K562 (cell line): ENCODE measurements at regions not wholly inside any gene's neighbourhood (a gene's known extent, or its start where the extent isn't known, plus 50 kb on each side); places are given as distances from the start of the nearest gene placed in this dataset.
"Not testable (repeated sequence)": the region's sequence is repeated elsewhere in the genome, so short reads cannot be mapped to it uniquely, and the experiment has no call there.

Source experiments
- ATAC-seq: fragments of 200-7000 bp; cut with Tn5 transposase; 3 replicates; pipeline ENCODE4 v1.9.1; 2020; ENCODE audit warnings: moderate library complexity
- BruUV-seq: library from RNA; stranded (reverse); fragments of 400-500 nt; replicated peaks from 2 replicates; lab custom pipeline; 2021; lab: Mats Ljungman, UMichigan
- CTCF ChIA-PET: fragments of 300-600 bp; formaldehyde crosslinking; extraction: SDS; loops from one replicate; lab custom pipeline; 2021; ENCODE audit warnings: low intra/inter-chr PET ratio; lab: Yijun Ruan, JAX
- POLR2A ChIA-PET: fragments of 300-600, 350-650 bp; sonication (Branson Sonifier 250); formaldehyde crosslinking; extraction: SDS; loops from one replicate; lab custom pipeline; 2021; ENCODE audit warnings: antibody characterized with exemption, inconsistent platforms; lab: Yijun Ruan, JAX
- DNase-seq, 4 experiments: peaks; one replicate each; pipeline versions ENCODE4 v3.0.0 to v3.0.0-alpha.2; 2011 to 2018; ENCODE audit warnings: low spot score in 3 of 4, mixed read lengths in 3 of 4; ENCODE audit errors: extremely low read depth in 1 of 4
- FAIRE-seq: peaks from 2 replicates; lab custom pipeline; 2011; peaks lifted over from hg19 to GRCh38; lab: Jason Lieb, UNC
- H2AFZ ChIP-seq: 2 replicates; pipeline ENCODE4 v1.6.0; 2011; ENCODE audit warnings: low read depth, low read length, control low read depth, inconsistent platforms
- H3K27ac ChIP-seq: fragments of 200-600 bp; 3 replicates; pipeline ENCODE4 v1.8.0; 2011; ENCODE audit warnings: low read depth, mild to moderate bottlenecking, control low read depth, inconsistent platforms, low read length, moderate library complexity, mixed read lengths; ENCODE audit errors: extremely low read depth
- H3K27me3 ChIP-seq, 2 experiments: fragments of 300-600 bp in 1 of 2; 2 replicates in 1 of 2; 3 replicates in 1 of 2; pipeline versions ENCODE4 v1.6.0 to v1.8.0; 2011; ENCODE audit warnings: inconsistent platforms in 2 of 2, low read length in 2 of 2, mild to moderate bottlenecking in 1 of 2, mixed read lengths in 1 of 2, moderate library complexity in 1 of 2; ENCODE audit not compliant: control insufficient read depth in 2 of 2, insufficient read depth in 2 of 2
- H3K36me3 ChIP-seq: fragments of 300-600 bp; 3 replicates; pipeline ENCODE4 v1.8.0; 2011; ENCODE audit warnings: mild to moderate bottlenecking, low read length, inconsistent platforms; ENCODE audit not compliant: control insufficient read depth, insufficient read depth
- H3K4me1 ChIP-seq, 2 experiments: fragments of 200-600 bp in 1 of 2; replicated peaks in 1 of 2; 2 replicates in 1 of 2; 3 replicates in 1 of 2; pipeline versions ENCODE4 v1.5.1 to v1.8.0; 2011; ENCODE audit warnings: inconsistent platforms in 2 of 2, low read length in 2 of 2, mild to moderate bottlenecking in 1 of 2, mixed read lengths in 1 of 2, moderate library complexity in 1 of 2; ENCODE audit not compliant: control insufficient read depth in 2 of 2, insufficient read depth in 2 of 2
- H3K4me2 ChIP-seq: 2 replicates; pipeline ENCODE4 v1.6.1; 2011; ENCODE audit warnings: low read length, control low read depth, inconsistent platforms, mixed read lengths; ENCODE audit not compliant: insufficient read depth
- H3K4me3 ChIP-seq: fragments of 200-600 bp; sonication (generic), shearing (Covaris generic); 2 replicates; pipeline ENCODE4 v1.5.1; 2016; ENCODE audit warnings: control low read depth, inconsistent platforms
- H3K79me2 ChIP-seq: fragments of 200-600 bp; 3 replicates; pipeline ENCODE4 v1.8.0; 2011; ENCODE audit warnings: low read length, inconsistent platforms; ENCODE audit not compliant: control insufficient read depth, insufficient read depth
- H3K9ac ChIP-seq, 2 experiments: 2 replicates each; pipeline versions ENCODE4 v1.6.0 to v1.6.1; 2011; ENCODE audit warnings: low read depth in 2 of 2, low read length in 2 of 2, control low read depth in 1 of 2, inconsistent platforms in 1 of 2, mild to moderate bottlenecking in 1 of 2, mixed read lengths in 1 of 2; ENCODE audit not compliant: insufficient read depth in 1 of 2
- H3K9me1 ChIP-seq: one replicate; pipeline ENCODE4 v1.6.0; 2011; ENCODE audit warnings: inconsistent platforms, mild to moderate bottlenecking, low read length, moderate library complexity; ENCODE audit not compliant: control insufficient read depth, insufficient read depth
- H3K9me3 ChIP-seq: replicated peaks from 2 replicates; pipeline ENCODE4 v1.5.1; 2011; ENCODE audit warnings: low read depth, low read length, inconsistent platforms; ENCODE audit not compliant: control insufficient read depth, insufficient read depth
- H4K20me1 ChIP-seq: replicated peaks from 2 replicates; pipeline ENCODE4 v1.6.1; 2011; ENCODE audit warnings: low read length, inconsistent platforms, mixed read lengths; ENCODE audit not compliant: control insufficient read depth, insufficient read depth
- DNMT1 ChIP-seq: fragments of 450-650 bp; IDR thresholded peaks from 2 replicates; pipeline ENCODE4 v1.6.1; 2016; ENCODE audit warnings: antibody characterized with exemption, mild to moderate bottlenecking
- FOXJ3 ChIP-seq: sonication (generic); formaldehyde crosslinking; IDR thresholded peaks from 2 replicates; pipeline ENCODE4 v1.4.0; 2020; ENCODE audit warnings: mild to moderate bottlenecking, missing genetic modification reagents
- HES1 ChIP-seq: fragments of 450-650 bp; IDR thresholded peaks from 2 replicates; pipeline ENCODE4 v1.6.1; 2016; ENCODE audit warnings: low read depth, mild to moderate bottlenecking, moderate library complexity
- MCM5 ChIP-seq: fragments of 450-650 bp; IDR thresholded peaks from 2 replicates; pipeline ENCODE4 v1.6.1; 2016; ENCODE audit warnings: low read depth
- POLR2AphosphoS5 ChIP-seq: IDR thresholded peaks from 2 replicates; pipeline ENCODE4 v1.6.1; 2011; ENCODE audit warnings: mild to moderate bottlenecking, low read depth, low read length, moderate library complexity; ENCODE audit not compliant: control insufficient read depth, insufficient read depth
- POLR3A ChIP-seq: IDR thresholded peaks from 2 replicates; pipeline ENCODE4 v1.6.1; 2011; ENCODE audit warnings: borderline replicate concordance, mild to moderate bottlenecking, moderate library complexity; ENCODE audit not compliant: insufficient read length, insufficient read depth; ENCODE audit errors: extremely low read depth
- TCF7 ChIP-seq: sonication (generic); IDR thresholded peaks from 2 replicates; pipeline ENCODE4 v1.6.1; 2016; ENCODE audit warnings: antibody characterized with exemption, borderline replicate concordance
- ZHX1 ChIP-seq: fragments of 150-350 bp; conservative IDR thresholded peaks from 2 replicates; pipeline ENCODE4 v1.6.1; 2014; ENCODE audit warnings: low read length
- ZNF408 ChIP-seq: fragments of 250-450 bp; sonication (Bioruptor Pico); IDR thresholded peaks from 2 replicates; pipeline ENCODE4 v1.4.0; 2020; ENCODE audit warnings: low read depth, mild to moderate bottlenecking, moderate library complexity
- ZNF586 ChIP-seq: fragments of 450-650 bp; formaldehyde crosslinking; conservative IDR thresholded peaks from 2 replicates; pipeline ENCODE4 v1.4.0; 2020; ENCODE audit warnings: mild to moderate bottlenecking, moderate library complexity
- ZSCAN29 ChIP-seq: fragments of 450-650 bp; IDR thresholded peaks from 2 replicates; pipeline ENCODE4 v1.6.1; 2017
- WGBS: fragments of 100-300 bp; shearing (Covaris generic); methylation state at CpG from one replicate; pipeline ENCODE4 v1.1.6; 2016; ENCODE audit warnings: low coverage, mixed read lengths; ENCODE audit not compliant: insufficient coverage; ENCODE audit errors: missing lambda C conversion rate; 5-methylcytosine and 5-hydroxymethylcytosine counted together
- in situ Hi-C: fragments of 300-500 bp; cut with MboI; formaldehyde crosslinking; loops from 4 replicates; pipeline ENCODE4 v1.15.0; 2018; ENCODE audit warnings: inconsistent platforms, mixed read lengths
- intact Hi-C: fragments of 100-400 bp; cut with micrococcal nuclease; formaldehyde crosslinking; loops from 2 replicates; pipeline ENCODE4 v1.14.2; 2022

- ATAC-seq (no peak), FAIRE-seq (no peak), DNase-seq (no peak)
- no peaks in the 10 kb centered on the region for H3K79me2 ChIP-seq
- no peaks in the 10 kb centered on the region for H3K36me3 ChIP-seq
- TF ChIP-seq TCF7: no peak
- no peak for TF ChIP-seq POLR2AphosphoS5
- TF ChIP-seq DNMT1: no peak
- TF ChIP-seq FOXJ3 (CRISPR knock-in tag): no peak
- no peak for TF ChIP-seq ZHX1
- no peak for TF ChIP-seq ZSCAN29
- no peak for TF ChIP-seq HES1
- no peak for TF ChIP-seq MCM5
- no peak for TF ChIP-seq POLR3A
- TF ChIP-seq ZNF586 (CRISPR knock-in tag): no peak
- TF ChIP-seq ZNF408 (CRISPR knock-in tag): no peak
- POLR2A ChIA-PET: interaction anchor here (1.6 kb wide), 1 partner anchor 12 kb away, joined by 3 read pairs; no protein-coding TSS in a partner anchor
- H3K4me1 ChIP-seq: no peaks in the 10 kb centered on the region
- H3K9me1 ChIP-seq: no peaks in the 10 kb centered on the region
- no peaks in the 10 kb centered on the region for H3K27me3 ChIP-seq
- H4K20me1 ChIP-seq: no peaks in the 10 kb centered on the region
- no peak overlapping the region for H2AFZ ChIP-seq
- no peak overlapping the region for H3K4me2 ChIP-seq
- 0% methylated on average over 4 of the region's 4 CpGs for WGBS
- H3K9me3 ChIP-seq: no peaks in the 10 kb centered on the region
- BruUV-seq: no TSS peak
- H3K9ac ChIP-seq: no peak overlapping the region
- CTCF ChIA-PET: no interaction called here
- H3K27ac ChIP-seq: no peak overlapping the region
- no peak overlapping the region for H3K4me3 ChIP-seq
- intact Hi-C loops (no loop called here), in situ Hi-C loops (no loop called here)
These were observed 732.1 kb upstream of the AUTS2 start for GRCh38 chr7:68866200-68866570.

GRCh38 chr7:68866721-68867120 lies 731.6 kb upstream of the AUTS2 start:
- H3K27ac ChIP-seq, CTCF ChIA-PET, BruUV-seq, H3K9me3 ChIP-seq, H3K79me2 ChIP-seq, DNase-seq, H3K36me3 ChIP-seq, H3K4me2 ChIP-seq, intact Hi-C loops, H3K4me1 ChIP-seq, H3K9ac ChIP-seq, H3K9me1 ChIP-seq, FAIRE-seq, H3K27me3 ChIP-seq, H3K4me3 ChIP-seq, POLR2A ChIA-PET, H4K20me1 ChIP-seq, H2AFZ ChIP-seq, ATAC-seq, in situ Hi-C loops: not testable (repeated sequence)
- WGBS: 0% methylated on average over 3 of the region's 3 CpGs
